ENCODE measurements at regions not wholly inside any gene's neighbourhood (a gene's known extent, or its start where the extent isn't known, plus 50 kb on each side); places are given as distances from the start of the nearest gene placed in this dataset.

GRCh38 chr6:82494367-82494766 is 130.8 kb downstream of the TPBG start:
- TF ChIP-seq CTCF (conservative IDR thresholded peaks at IDR 0.05 in 1 of 2, IDR thresholded peaks at IDR 0.05 in 1 of 2; ENCODE audit: low read depth in 1 of 2, low read length in 2 of 2): no peak
- no peak for TF ChIP-seq EZH2 (IDR thresholded peaks at IDR 0.05; ENCODE audit: low read length, missing control alignments)

Data from fibroblast of lung (primary cell).